GM23338 (cell line): ENCODE measurements at regions not wholly inside any gene's neighbourhood (a gene's known extent, or its start where the extent isn't known, plus 50 kb on each side); places are given as distances from the start of the nearest gene placed in this dataset.

Experiments used
- ATAC-seq: fragments of 200-7000 bp; cut with Tn5 transposase; 3 replicates; pipeline ENCODE4 v1.9.1; 2020
- DNase-seq: peaks from one replicate; pipeline ENCODE4 v3.0.0-alpha.2; 2015; ENCODE audit warnings: low spot score
- H2AFZ ChIP-seq: fragments of 200-600 bp; sonication (generic); 2 replicates; pipeline ENCODE4 v1.8.0; 2016; ENCODE audit warnings: antibody characterized with exemption, mild to moderate bottlenecking, moderate library complexity
- H3F3A ChIP-seq: fragments of 200-600 bp; sonication (generic); replicated peaks from 2 replicates; pipeline ENCODE4 v1.8.0; 2017; ENCODE audit warnings: antibody characterized with exemption, mixed run types, low read depth
- H3K27ac ChIP-seq: fragments of 200-600 bp; sonication (generic); 2 replicates; pipeline ENCODE4 v1.6.1; 2016; ENCODE audit warnings: low read depth
- H3K27me3 ChIP-seq: fragments of 200-600 bp; sonication (generic); 2 replicates; pipeline ENCODE4 v1.8.0; 2016; ENCODE audit warnings: mild to moderate bottlenecking, mixed run types, moderate library complexity; ENCODE audit not compliant: insufficient read depth
- H3K36me3 ChIP-seq: fragments of 200-600 bp; sonication (generic); 2 replicates; pipeline ENCODE4 v1.8.0; 2016; ENCODE audit warnings: mild to moderate bottlenecking; ENCODE audit not compliant: insufficient read depth
- H3K4me1 ChIP-seq: fragments of 200-600 bp; sonication (generic); 2 replicates; pipeline ENCODE4 v1.8.0; 2016; ENCODE audit warnings: mild to moderate bottlenecking, moderate library complexity; ENCODE audit not compliant: insufficient read depth
- H3K4me2 ChIP-seq: fragments of 200-600 bp; sonication (generic); 2 replicates; pipeline ENCODE4 v1.7.1; 2017; ENCODE audit warnings: mixed run types
- H3K4me3 ChIP-seq: fragments of 200-600 bp; sonication (generic); 2 replicates; pipeline ENCODE4 v1.6.1; 2016; ENCODE audit warnings: mixed run types
- H3K79me2 ChIP-seq: fragments of 200-600 bp; sonication (generic); replicated peaks from 2 replicates; pipeline ENCODE4 v1.8.0; 2017; ENCODE audit warnings: mild to moderate bottlenecking; ENCODE audit not compliant: insufficient read depth
- H3K9me2 ChIP-seq: fragments of 200-600 bp; sonication (generic); 2 replicates; pipeline ENCODE4 v1.8.0; 2017; ENCODE audit not compliant: insufficient read depth
- H4K20me1 ChIP-seq: fragments of 200-600 bp; sonication (generic); replicated peaks from 2 replicates; pipeline ENCODE4 v1.8.0; 2017; ENCODE audit warnings: mild to moderate bottlenecking; ENCODE audit not compliant: insufficient read depth
- H3K27ac Mint-ChIP-seq: 2 replicates; pipeline ENCODE4 v1.8.0; 2020; ENCODE audit warnings: inconsistent platforms, mild to moderate bottlenecking, moderate library complexity, mixed read lengths
- H3K27me3 Mint-ChIP-seq: 3 replicates; pipeline ENCODE4 v1.8.0; 2022; ENCODE audit warnings: low read depth, mild to moderate bottlenecking, moderate library complexity, mixed read lengths, inconsistent platforms; ENCODE audit not compliant: insufficient read depth, poor library complexity
- H3K36me3 Mint-ChIP-seq: 3 replicates; pipeline ENCODE4 v1.8.0; 2021; ENCODE audit warnings: low read depth, mild to moderate bottlenecking, inconsistent platforms, moderate library complexity, mixed read lengths
- H3K4me1 Mint-ChIP-seq: 3 replicates; pipeline ENCODE4 v1.8.0; 2020; ENCODE audit warnings: mild to moderate bottlenecking, inconsistent platforms, mixed read lengths
- H3K4me3 Mint-ChIP-seq: 3 replicates; pipeline ENCODE4 v1.8.0; 2021; ENCODE audit warnings: moderate library complexity, mild to moderate bottlenecking, inconsistent platforms, mixed read lengths
- H3K9me3 Mint-ChIP-seq: 3 replicates; pipeline ENCODE4 v1.8.0; 2020; ENCODE audit warnings: moderate library complexity, mild to moderate bottlenecking, inconsistent platforms, mixed read lengths
- CREB1 ChIP-seq: fragments of 250-450 bp; sonication (Bioruptor Pico); IDR thresholded peaks from 2 replicates; pipeline ENCODE4 v1.5.0; 2020; ENCODE audit warnings: low read depth, mild to moderate bottlenecking, moderate library complexity
- CTCF ChIP-seq, 2 experiments: fragments of 200-600 bp in 1 of 2; sonication (generic) in 1 of 2; conservative IDR thresholded peaks; 2 replicates each; pipeline versions ENCODE4 v1.5.1 to v1.6.1; 2016 to 2017; ENCODE audit warnings: antibody characterized with exemption in 2 of 2, low read depth in 2 of 2, mild to moderate bottlenecking in 2 of 2, moderate library complexity in 1 of 2
- ETS1 ChIP-seq: IDR thresholded peaks from 2 replicates; pipeline ENCODE4 v1.6.1; 2016; ENCODE audit warnings: antibody characterized with exemption
- EZH2 ChIP-seq: fragments of 200-600 bp; sonication (generic); IDR thresholded peaks from one replicate; pipeline ENCODE4 v1.8.0; 2017; ENCODE audit warnings: antibody characterized with exemption, mild to moderate bottlenecking, low read depth; ENCODE audit not compliant: unreplicated experiment
- EZH2phosphoT487 ChIP-seq: fragments of 200-600 bp; sonication (generic); IDR thresholded peaks from one replicate; pipeline ENCODE4 v1.8.1; 2018; ENCODE audit warnings: antibody characterized with exemption; ENCODE audit not compliant: unreplicated experiment
- JUNB ChIP-seq: IDR thresholded peaks from one replicate; pipeline ENCODE4 v1.6.1; 2016; ENCODE audit warnings: antibody characterized with exemption; ENCODE audit not compliant: unreplicated experiment
- NANOG ChIP-seq: IDR thresholded peaks from 2 replicates; pipeline ENCODE4 v1.6.1; 2016; ENCODE audit warnings: antibody characterized with exemption, borderline replicate concordance
- POLR2AphosphoS5 ChIP-seq: IDR thresholded peaks from 2 replicates; pipeline ENCODE4 v1.6.1; 2016; ENCODE audit warnings: antibody characterized with exemption, low read depth
- REST ChIP-seq: IDR thresholded peaks from one replicate; pipeline ENCODE4 v1.6.1; 2018; ENCODE audit warnings: antibody characterized with exemption; ENCODE audit not compliant: unreplicated experiment
- STAT1 ChIP-seq: IDR thresholded peaks from one replicate; pipeline ENCODE4 v1.6.1; 2016; ENCODE audit warnings: antibody characterized with exemption; ENCODE audit not compliant: unreplicated experiment
- ZNF114 ChIP-seq: fragments of 250-450 bp; sonication (Bioruptor Pico); IDR thresholded peaks from 2 replicates; pipeline ENCODE4 v1.5.0; 2020; ENCODE audit warnings: mild to moderate bottlenecking, moderate library complexity
- ZNF331 ChIP-seq: fragments of 250-450 bp; sonication (Bioruptor Pico); IDR thresholded peaks from 2 replicates; pipeline ENCODE4 v1.5.0; 2020; ENCODE audit warnings: low read depth, mild to moderate bottlenecking, moderate library complexity
- ZNF462 ChIP-seq: fragments of 250-450 bp; sonication (Bioruptor Pico); IDR thresholded peaks from 2 replicates; pipeline ENCODE4 v1.5.0; 2020; ENCODE audit warnings: mild to moderate bottlenecking, moderate library complexity

GRCh38 chr20:24084281-24084680 is 95.7 kb upstream of the GGTLC1 start:
- no peak overlapping the region for H3K4me3 ChIP-seq
- H2AFZ ChIP-seq: no peak overlapping the region
- H3K9me2 ChIP-seq: no peaks in the 10 kb centered on the region
- ATAC-seq (no peak), DNase-seq (no peak)
- no peaks in the 10 kb centered on the region for H3K27me3 ChIP-seq
- H3K4me2 ChIP-seq: no peak overlapping the region
- H3K36me3 Mint-ChIP-seq: no peaks in the 10 kb centered on the region
- no peaks in the 10 kb centered on the region for H3K9me3 Mint-ChIP-seq
- H3K4me1 ChIP-seq: no peaks in the 10 kb centered on the region
- no peaks in the 10 kb centered on the region for H3F3A ChIP-seq
- no peak for TF ChIP-seq STAT1
- TF ChIP-seq JUNB: no peak
- no peak for TF ChIP-seq REST
- no peak for TF ChIP-seq NANOG
- TF ChIP-seq CREB1 (CRISPR knock-in tag): no peak
- no peak for TF ChIP-seq ZNF114 (CRISPR knock-in tag)
- TF ChIP-seq ZNF462: no peak
- no peak for TF ChIP-seq EZH2phosphoT487
- no peak for TF ChIP-seq CTCF (conservative IDR thresholded peaks at IDR 0.05; ENCODE audit: low read depth in 2 of 2)
- no peak for TF ChIP-seq ETS1
- no peak for TF ChIP-seq POLR2AphosphoS5
- no peak for TF ChIP-seq EZH2
- no peak for TF ChIP-seq ZNF331 (CRISPR knock-in tag)
- H3K27me3 Mint-ChIP-seq: peaks cover 4% of the 10 kb centered on the region
- H3K79me2 ChIP-seq: no peaks in the 10 kb centered on the region
- H3K4me1 Mint-ChIP-seq: no peaks in the 10 kb centered on the region
- no peak overlapping the region for H3K27ac ChIP-seq
- no peak overlapping the region for H3K4me3 Mint-ChIP-seq
- H3K27ac Mint-ChIP-seq: no peak overlapping the region
- no peaks in the 10 kb centered on the region for H4K20me1 ChIP-seq
- H3K36me3 ChIP-seq: no peaks in the 10 kb centered on the region
